ENCODE measurements at regions not wholly inside any gene's neighbourhood (a gene's known extent, or its start where the extent isn't known, plus 50 kb on each side); places are given as distances from the start of the nearest gene placed in this dataset.

DNA sequence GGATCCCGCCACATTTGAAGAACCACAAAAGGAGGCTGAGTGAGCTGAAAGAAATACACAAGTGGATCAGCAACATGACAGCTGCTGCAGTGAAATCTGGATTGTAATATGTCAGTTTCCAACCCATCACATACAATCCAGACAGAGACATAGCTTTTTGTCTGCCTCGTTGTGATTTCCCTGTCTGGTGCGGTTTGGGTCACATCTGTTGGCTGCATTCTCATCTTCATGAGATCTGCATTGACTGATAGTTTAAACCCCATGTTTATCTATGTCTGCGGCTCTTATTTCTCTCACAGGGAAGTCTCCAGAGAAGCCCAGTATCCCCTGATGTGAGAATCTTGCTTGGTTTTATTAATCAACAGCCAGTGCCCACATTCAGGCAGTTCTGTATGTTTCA, 403.1 kb upstream of the ZNF608 start:
- TF ChIP-seq CTCF (IDR thresholded peaks at IDR 0.05; ENCODE audit: low read depth, low read length): no peak
- DNase-seq (ENCODE audit: extremely low read depth, low read depth): no peak

DNA sequence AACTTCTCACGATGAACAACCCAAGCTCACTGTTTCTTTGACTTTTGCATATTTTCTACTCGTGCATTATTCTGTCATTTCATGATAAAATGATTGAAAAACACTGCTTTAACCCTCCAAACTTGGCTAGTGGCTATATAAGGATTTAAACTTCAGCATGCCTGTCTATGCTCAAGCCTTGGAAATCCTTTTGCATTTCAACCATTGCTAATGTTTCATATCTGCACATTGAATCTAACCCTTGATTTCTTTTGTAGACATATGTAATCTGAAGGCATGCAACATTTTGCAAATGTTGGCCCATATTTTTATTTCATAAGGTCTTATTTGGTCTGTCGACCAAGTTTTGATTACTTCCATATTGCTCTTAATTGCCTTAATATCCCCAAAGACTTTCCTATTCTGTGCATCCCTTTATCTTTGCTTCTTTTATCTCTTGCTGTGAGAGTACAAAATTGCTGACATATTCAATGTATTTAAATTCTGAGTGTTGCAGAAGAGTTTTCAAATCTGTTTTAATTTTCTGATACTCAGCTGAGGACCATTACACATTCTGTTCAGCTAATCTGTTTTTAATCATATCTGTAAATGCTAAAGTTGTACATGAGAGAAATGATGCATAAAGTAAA, 403.7 kb upstream of the ZNF608 start:
- TF ChIP-seq CTCF (IDR thresholded peaks at IDR 0.05; ENCODE audit: low read depth, low read length): no peak
- no peak for DNase-seq (ENCODE audit: extremely low read depth, low read depth)

DNA sequence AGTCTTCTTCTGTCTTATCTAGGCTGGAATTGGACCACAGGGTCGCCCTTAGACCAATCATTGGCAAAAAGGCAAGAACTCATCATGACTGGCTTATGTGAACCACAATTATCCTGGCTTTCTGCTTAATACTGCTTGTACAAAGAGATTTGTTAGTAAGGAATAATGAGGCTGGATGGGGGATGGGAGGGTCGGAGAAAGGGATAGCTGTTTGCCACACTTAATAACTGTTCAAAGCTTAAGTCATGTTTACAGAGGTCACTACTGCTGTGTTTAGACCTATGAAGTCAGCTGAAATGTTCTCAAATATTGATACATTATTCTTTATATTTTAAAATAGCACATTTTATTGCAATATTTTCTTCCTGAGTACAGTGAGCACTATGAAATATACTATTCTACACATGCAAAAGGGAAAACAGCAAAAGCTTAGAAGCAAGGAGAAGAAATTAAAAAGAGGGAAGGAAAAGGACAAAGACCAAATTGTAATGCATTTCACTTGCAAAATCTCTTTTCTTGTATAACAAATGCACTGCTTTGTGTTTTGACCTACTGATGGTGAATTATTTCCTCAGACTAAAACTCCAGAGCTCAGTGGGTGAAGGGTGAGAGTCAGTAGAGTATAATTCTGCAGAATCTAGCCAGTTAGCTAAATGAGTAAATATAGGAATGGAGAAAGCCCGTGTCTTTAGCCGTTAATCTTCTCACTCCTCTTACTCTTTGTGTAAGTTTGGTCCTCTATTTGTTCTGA, 404.9 kb upstream of the ZNF608 start:
- no peak for TF ChIP-seq CTCF (IDR thresholded peaks at IDR 0.05; ENCODE audit: low read depth, low read length)
- no peak for DNase-seq (ENCODE audit: extremely low read depth, low read depth)

DNA sequence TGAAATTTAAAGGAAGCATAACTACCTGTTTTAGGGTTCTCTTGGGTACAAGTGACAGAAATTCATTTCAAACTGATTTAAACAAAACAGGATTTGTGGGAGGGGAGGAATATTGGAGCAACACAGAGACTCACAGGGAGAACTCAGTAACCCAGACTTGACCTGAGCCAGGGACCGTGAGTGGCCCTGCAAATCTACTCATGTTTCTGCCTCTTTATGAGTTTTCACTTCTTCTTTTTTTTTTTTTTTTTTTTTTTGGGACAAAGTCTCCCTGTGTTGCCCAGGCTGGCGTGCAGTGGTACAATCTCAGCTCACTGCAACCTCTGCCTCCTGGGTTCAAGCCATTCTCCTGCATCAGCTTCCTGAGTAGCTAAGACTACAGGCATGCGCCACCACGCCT, 405.6 kb upstream of the ZNF608 start:
- no peak for TF ChIP-seq CTCF (IDR thresholded peaks at IDR 0.05; ENCODE audit: low read depth, low read length)
- no peak for DNase-seq (ENCODE audit: extremely low read depth, low read depth)

GRCh38 chr5:125152461-125153189, 406.2 kb upstream of the ZNF608 start:
- no peak for TF ChIP-seq CTCF (IDR thresholded peaks at IDR 0.05; ENCODE audit: low read depth, low read length)
- DNase-seq (ENCODE audit: extremely low read depth, low read depth): no peak

DNA sequence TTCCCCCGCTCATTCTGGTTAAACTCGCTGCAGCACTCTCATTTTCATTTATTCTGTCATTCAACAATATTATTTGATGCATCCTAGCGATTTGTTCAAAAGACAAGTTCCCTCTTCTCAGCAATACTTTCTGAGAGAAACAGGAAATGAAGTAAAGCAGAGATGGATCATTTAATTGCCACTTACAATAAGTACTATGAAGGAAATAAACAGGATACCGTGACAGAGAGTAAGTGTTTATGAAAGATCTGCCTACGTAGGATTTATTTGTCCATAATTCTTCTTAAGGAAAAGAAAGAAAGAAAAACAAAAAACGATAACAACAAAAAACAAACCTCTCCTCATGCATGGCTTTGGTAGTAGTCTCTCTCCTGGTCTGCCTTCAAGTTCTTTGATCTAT, 406.8 kb upstream of the ZNF608 start:
- no peak for TF ChIP-seq CTCF (IDR thresholded peaks at IDR 0.05; ENCODE audit: low read depth, low read length)
- DNase-seq (ENCODE audit: extremely low read depth, low read depth): no peak

All from AG09319 (cell line).